ES-I3 (cell line): ENCODE measurements at regions not wholly inside any gene's neighbourhood (a gene's known extent, or its start where the extent isn't known, plus 50 kb on each side); places are given as distances from the start of the nearest gene placed in this dataset.

Experiments used
- H3K36me3 ChIP-seq: 2 replicates; pipeline ENCODE4 v1.6.1; 2013; ENCODE audit warnings: mild to moderate bottlenecking, low read length, control low read depth, moderate library complexity; ENCODE audit not compliant: insufficient read depth
- H3K4me1 ChIP-seq: 2 replicates; pipeline ENCODE4 v1.6.1; 2013; ENCODE audit warnings: mild to moderate bottlenecking, control low read depth, low read length; ENCODE audit not compliant: insufficient read depth
- H3K9ac ChIP-seq: 2 replicates; pipeline ENCODE4 v1.6.1; 2013; ENCODE audit warnings: low read depth, mild to moderate bottlenecking, low read length, moderate library complexity
- H3K9me3 ChIP-seq: 2 replicates; pipeline ENCODE4 v1.6.1; 2013; ENCODE audit warnings: mild to moderate bottlenecking, low read length, moderate library complexity; ENCODE audit not compliant: control insufficient read depth, insufficient read depth

GRCh38 chr10:42952931-42953683, 123.8 kb upstream of the RET start:
- no peak overlapping the region for H3K9ac ChIP-seq
- H3K9me3 ChIP-seq: no peaks in the 10 kb centered on the region
- H3K36me3 ChIP-seq: no peaks in the 10 kb centered on the region
- H3K4me1 ChIP-seq: peaks cover 7% of the 10 kb centered on the region

GRCh38 chr10:42953684-42954674, 122.9 kb upstream of the RET start:
- Histone ChIP-seq H3K9me3 (peaks cover 3% of the 10 kb centered on the region; the same call in 1 of the 2 replicates), H3K9ac (no peak overlapping the region), H3K4me1 (peaks cover 7% of the 10 kb centered on the region), H3K36me3 (no peaks in the 10 kb centered on the region)

- no peaks in the 10 kb centered on the region for H3K36me3 ChIP-seq
- peaks cover 8% of the 10 kb centered on the region; the same call in 1 of the 2 replicates for H3K9me3 ChIP-seq
- peaks cover 7% of the 10 kb centered on the region for H3K4me1 ChIP-seq
- no peak overlapping the region for H3K9ac ChIP-seq
These were observed 121.9 kb upstream of the RET start for GRCh38 chr10:42954766-42955492.

GRCh38 chr10:42955493-42955889, 121.4 kb upstream of the RET start:
- Histone ChIP-seq H3K36me3 (no peaks in the 10 kb centered on the region), H3K9ac (no peak overlapping the region), H3K9me3 (peaks cover 12% of the 10 kb centered on the region; the same call in 1 of the 2 replicates), H3K4me1 (peaks cover 7% of the 10 kb centered on the region)

- Histone ChIP-seq H3K36me3 (no peaks in the 10 kb centered on the region), H3K9me3 (peaks cover 12% of the 10 kb centered on the region; the same call in 1 of the 2 replicates), H3K9ac (no peak overlapping the region), H3K4me1 (peaks cover 7% of the 10 kb centered on the region)
These were observed 120.8 kb upstream of the RET start for GRCh38 chr10:42956045-42956444.

GRCh38 chr10:42958142-42958868, 118.6 kb upstream of the RET start:
- Histone ChIP-seq H3K4me1 (no peaks in the 10 kb centered on the region; the same call in 1 of the 2 replicates), H3K9ac (no peak overlapping the region), H3K9me3 (peaks cover 12% of the 10 kb centered on the region; the same call in 1 of the 2 replicates), H3K36me3 (no peaks in the 10 kb centered on the region)

- Histone ChIP-seq H3K36me3 (no peaks in the 10 kb centered on the region), H3K4me1 (no peaks in the 10 kb centered on the region; the same call in 1 of the 2 replicates), H3K9me3 (peaks cover 12% of the 10 kb centered on the region; the same call in 1 of the 2 replicates), H3K9ac (no peak overlapping the region)
These were observed 117.0 kb upstream of the RET start for GRCh38 chr10:42959833-42960232.

- Histone ChIP-seq H3K9me3 (peaks cover 12% of the 10 kb centered on the region; the same call in 1 of the 2 replicates), H3K36me3 (no peaks in the 10 kb centered on the region), H3K4me1 (no peaks in the 10 kb centered on the region; the same call in 1 of the 2 replicates), H3K9ac (no peak overlapping the region)
These were observed 116.3 kb upstream of the RET start for GRCh38 chr10:42960491-42960990.

- Histone ChIP-seq H3K4me1 (no peaks in the 10 kb centered on the region; the same call in 1 of the 2 replicates), H3K9me3 (peaks cover 12% of the 10 kb centered on the region; the same call in 1 of the 2 replicates), H3K9ac (no peak overlapping the region), H3K36me3 (no peaks in the 10 kb centered on the region)
These were observed 115.7 kb upstream of the RET start for GRCh38 chr10:42960991-42961795.

- H3K36me3 ChIP-seq: no peaks in the 10 kb centered on the region
- H3K9ac ChIP-seq: no peak overlapping the region
- no peaks in the 10 kb centered on the region; the same call in 1 of the 2 replicates for H3K4me1 ChIP-seq
- H3K9me3 ChIP-seq: peaks cover 12% of the 10 kb centered on the region; the same call in 1 of the 2 replicates
These were observed 115.1 kb upstream of the RET start for GRCh38 chr10:42961796-42962109.

GRCh38 chr10:42962110-42962901, 114.6 kb upstream of the RET start:
- no peaks in the 10 kb centered on the region for H3K36me3 ChIP-seq
- H3K9me3 ChIP-seq: peaks cover 12% of the 10 kb centered on the region; the same call in 1 of the 2 replicates
- H3K9ac ChIP-seq: no peak overlapping the region
- no peaks in the 10 kb centered on the region; the same call in 1 of the 2 replicates for H3K4me1 ChIP-seq

GRCh38 chr10:42962902-42963231, 114.0 kb upstream of the RET start:
- Histone ChIP-seq H3K4me1 (no peaks in the 10 kb centered on the region; the same call in 1 of the 2 replicates), H3K36me3 (no peaks in the 10 kb centered on the region), H3K9me3 (peaks cover 12% of the 10 kb centered on the region; the same call in 1 of the 2 replicates), H3K9ac (no peak overlapping the region)
